ENCODE measurements at regions not wholly inside any gene's neighbourhood (a gene's known extent, or its start where the extent isn't known, plus 50 kb on each side); places are given as distances from the start of the nearest gene placed in this dataset.

GRCh38 chr4:66769441-66769840, 775.9 kb downstream of the CENPC start:
- TF ChIP-seq YY1 (IDR thresholded peaks at IDR 0.05; ENCODE audit: insufficient read depth, insufficient read length) (no peak), SUZ12 (IDR thresholded peaks at IDR 0.05; ENCODE audit: extremely low read depth, insufficient read depth, insufficient read length) (no peak), ZNF274 (IDR thresholded peaks at IDR 0.05; ENCODE audit: low read depth, low read length) (no peak)

All from NT2/D1 (cell line).